ENCODE measurements at regions not wholly inside any gene's neighbourhood (a gene's known extent, or its start where the extent isn't known, plus 50 kb on each side); places are given as distances from the start of the nearest gene placed in this dataset.

DNA sequence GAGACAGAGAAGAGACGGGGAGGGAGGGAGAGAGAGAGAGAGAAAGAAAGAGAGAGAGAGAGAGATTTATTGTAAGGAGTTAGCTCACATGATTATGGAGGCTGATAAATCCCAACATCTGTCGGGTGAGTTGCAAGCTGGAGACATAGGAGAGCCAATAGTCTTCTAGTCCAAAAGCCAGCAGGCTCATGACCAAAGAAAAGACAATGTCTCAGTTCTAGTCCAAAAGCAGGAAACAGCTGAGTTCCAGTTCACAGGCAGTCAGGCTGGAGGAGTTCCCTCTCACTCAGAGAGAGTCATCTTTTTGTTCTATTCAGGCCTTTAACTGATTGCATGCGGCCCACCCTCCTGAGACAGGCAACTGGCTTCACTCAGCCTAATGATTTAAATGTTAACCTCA is 416.6 kb downstream of the PREX1 start:
- no peaks in the 10 kb centered on the region for H3K36me3 ChIP-seq (ENCODE audit: control insufficient read depth in 1 of 2, insufficient read depth in 2 of 2, low read length in 2 of 2)
- H3K9ac ChIP-seq (ENCODE audit: low read depth in 1 of 2, low read length in 2 of 2): no peak overlapping the region
- no peaks in the 10 kb centered on the region for H3K9me3 ChIP-seq (ENCODE audit: control insufficient read depth in 1 of 2, low read length in 2 of 2)
- no peak overlapping the region for H3K4me3 ChIP-seq (ENCODE audit: low read depth in 1 of 2, low read length in 2 of 2)
- H3K27ac ChIP-seq (ENCODE audit: low read depth, low read length): no peak overlapping the region
- no peaks in the 10 kb centered on the region for H3K4me1 ChIP-seq (ENCODE audit: control insufficient read depth in 1 of 2, insufficient read depth in 2 of 2, low read length in 2 of 2)
- peaks cover 0 to 3% of the 10 kb centered on the region in 2 donors for H3K27me3 ChIP-seq (ENCODE audit: control insufficient read depth in 1 of 2, insufficient read depth in 2 of 2, low read length in 2 of 2)

GRCh38 chr20:48409055-48409615 is 418.7 kb downstream of the PREX1 start:
- Histone ChIP-seq H3K27me3 (ENCODE audit: control insufficient read depth in 1 of 2, insufficient read depth in 2 of 2, low read length in 2 of 2) (peaks cover 0 to 3% of the 10 kb centered on the region in 2 donors), H3K4me1 (ENCODE audit: control insufficient read depth in 1 of 2, insufficient read depth in 2 of 2, low read length in 2 of 2) (no peaks in the 10 kb centered on the region), H3K36me3 (ENCODE audit: control insufficient read depth in 1 of 2, insufficient read depth in 2 of 2, low read length in 2 of 2) (no peaks in the 10 kb centered on the region), H3K27ac (ENCODE audit: low read depth, low read length) (no peak overlapping the region), H3K9me3 (ENCODE audit: control insufficient read depth in 1 of 2, low read length in 2 of 2) (no peaks in the 10 kb centered on the region), H3K9ac (ENCODE audit: low read depth in 1 of 2, low read length in 2 of 2) (no peak overlapping the region), H3K4me3 (ENCODE audit: low read depth in 1 of 2, low read length in 2 of 2) (no peak overlapping the region)

GRCh38 chr20:48407710-48408109 is 420.1 kb downstream of the PREX1 start:
- H3K9ac ChIP-seq (ENCODE audit: low read depth in 1 of 2, low read length in 2 of 2): no peak overlapping the region

DNA sequence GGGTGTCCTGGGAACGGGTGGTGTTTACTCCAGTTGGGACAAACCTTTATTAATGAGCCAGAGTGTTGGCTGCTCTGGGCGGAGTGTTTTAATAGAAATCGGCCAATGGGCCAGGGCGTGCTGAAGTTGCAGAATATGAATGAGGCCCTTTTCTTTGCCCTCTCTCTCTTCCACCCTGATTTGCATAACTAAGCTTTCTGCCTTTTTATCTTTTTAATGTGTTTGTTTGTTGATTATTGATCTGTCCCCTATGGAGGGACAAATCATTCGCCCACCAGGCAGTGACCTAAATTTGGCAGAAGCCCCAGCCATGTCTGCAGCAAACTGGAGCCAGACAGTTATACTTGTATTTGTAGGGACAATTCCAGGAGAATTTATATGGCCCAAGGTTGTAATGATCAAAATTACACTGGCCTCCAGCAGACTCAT is 420.9 kb downstream of the PREX1 start:
- no peaks in the 10 kb centered on the region for H3K4me1 ChIP-seq (ENCODE audit: control insufficient read depth in 1 of 2, insufficient read depth in 2 of 2, low read length in 2 of 2)
- no peak overlapping the region for H3K27ac ChIP-seq (ENCODE audit: low read depth, low read length)
- peaks cover 0 to 2% of the 10 kb centered on the region in 2 donors for H3K27me3 ChIP-seq (ENCODE audit: control insufficient read depth in 1 of 2, insufficient read depth in 2 of 2, low read length in 2 of 2)
- H3K4me3 ChIP-seq (ENCODE audit: low read depth in 1 of 2, low read length in 2 of 2): no peak overlapping the region
- no peaks in the 10 kb centered on the region for H3K36me3 ChIP-seq (ENCODE audit: control insufficient read depth in 1 of 2, insufficient read depth in 2 of 2, low read length in 2 of 2)
- H3K9ac ChIP-seq (ENCODE audit: low read depth in 1 of 2, low read length in 2 of 2): no peak overlapping the region
- no peaks in the 10 kb centered on the region for H3K9me3 ChIP-seq (ENCODE audit: control insufficient read depth in 1 of 2, low read length in 2 of 2)

More at GRCh38 chr20:48407710-48408109, 420.1 kb downstream of the PREX1 start:
- Histone ChIP-seq H3K36me3 (ENCODE audit: control insufficient read depth in 1 of 2, insufficient read depth in 2 of 2, low read length in 2 of 2) (no peaks in the 10 kb centered on the region), H3K27ac (ENCODE audit: low read depth, low read length) (no peak overlapping the region), H3K4me1 (ENCODE audit: control insufficient read depth in 1 of 2, insufficient read depth in 2 of 2, low read length in 2 of 2) (no peaks in the 10 kb centered on the region), H3K4me3 (ENCODE audit: low read depth in 1 of 2, low read length in 2 of 2) (no peak overlapping the region), H3K27me3 (ENCODE audit: control insufficient read depth in 1 of 2, insufficient read depth in 2 of 2, low read length in 2 of 2) (peaks cover 0 to 3% of the 10 kb centered on the region in 2 donors), H3K9me3 (ENCODE audit: control insufficient read depth in 1 of 2, low read length in 2 of 2) (no peaks in the 10 kb centered on the region)

DNA sequence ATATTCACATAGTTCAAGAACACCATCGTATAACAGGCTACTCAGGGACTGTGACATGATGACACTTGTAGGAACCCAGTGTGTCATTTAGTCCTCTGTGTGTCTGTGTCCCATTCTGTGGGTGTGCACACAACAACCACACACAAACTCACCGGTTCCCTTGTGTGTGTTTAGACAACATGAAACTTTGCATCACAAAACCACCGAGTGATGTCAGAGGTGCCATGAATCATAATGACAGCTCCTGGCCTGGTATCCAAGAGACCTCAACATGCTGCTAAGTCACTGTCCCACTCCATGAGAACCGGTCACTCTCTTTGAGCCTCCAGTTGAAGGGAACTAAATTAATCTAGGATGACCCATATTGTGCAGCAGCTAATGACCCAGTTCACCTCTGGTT is 421.3 kb downstream of the PREX1 start:
- no peak overlapping the region for H3K4me3 ChIP-seq (ENCODE audit: low read depth in 1 of 2, low read length in 2 of 2)
- no peaks in the 10 kb centered on the region for H3K36me3 ChIP-seq (ENCODE audit: control insufficient read depth in 1 of 2, insufficient read depth in 2 of 2, low read length in 2 of 2)
- no peak overlapping the region for H3K27ac ChIP-seq (ENCODE audit: low read depth, low read length)
- no peaks in the 10 kb centered on the region for H3K9me3 ChIP-seq (ENCODE audit: control insufficient read depth in 1 of 2, low read length in 2 of 2)
- no peaks in the 10 kb centered on the region for H3K27me3 ChIP-seq (ENCODE audit: control insufficient read depth in 1 of 2, insufficient read depth in 2 of 2, low read length in 2 of 2)
- H3K4me1 ChIP-seq (ENCODE audit: control insufficient read depth in 1 of 2, insufficient read depth in 2 of 2, low read length in 2 of 2): no peaks in the 10 kb centered on the region
- H3K9ac ChIP-seq (ENCODE audit: low read depth in 1 of 2, low read length in 2 of 2): no peak overlapping the region

GRCh38 chr20:48405909-48406308 is 421.9 kb downstream of the PREX1 start:
- Histone ChIP-seq H3K4me3 (ENCODE audit: low read depth in 1 of 2, low read length in 2 of 2) (no peak overlapping the region), H3K27me3 (ENCODE audit: control insufficient read depth in 1 of 2, insufficient read depth in 2 of 2, low read length in 2 of 2) (no peaks in the 10 kb centered on the region), H3K36me3 (ENCODE audit: control insufficient read depth in 1 of 2, insufficient read depth in 2 of 2, low read length in 2 of 2) (no peaks in the 10 kb centered on the region), H3K9me3 (ENCODE audit: control insufficient read depth in 1 of 2, low read length in 2 of 2) (no peaks in the 10 kb centered on the region), H3K9ac (ENCODE audit: low read depth in 1 of 2, low read length in 2 of 2) (no peak overlapping the region), H3K27ac (ENCODE audit: low read depth, low read length) (no peak overlapping the region), H3K4me1 (ENCODE audit: control insufficient read depth in 1 of 2, insufficient read depth in 2 of 2, low read length in 2 of 2) (no peaks in the 10 kb centered on the region)

GRCh38 chr20:48404598-48404997 is 423.2 kb downstream of the PREX1 start:
- no peaks in the 10 kb centered on the region for H3K4me1 ChIP-seq (ENCODE audit: control insufficient read depth in 1 of 2, insufficient read depth in 2 of 2, low read length in 2 of 2)
- no peak overlapping the region for H3K4me3 ChIP-seq (ENCODE audit: low read depth in 1 of 2, low read length in 2 of 2)
- no peak overlapping the region for H3K27ac ChIP-seq (ENCODE audit: low read depth, low read length)
- no peaks in the 10 kb centered on the region for H3K27me3 ChIP-seq (ENCODE audit: control insufficient read depth in 1 of 2, insufficient read depth in 2 of 2, low read length in 2 of 2)
- no peak overlapping the region for H3K9ac ChIP-seq (ENCODE audit: low read depth in 1 of 2, low read length in 2 of 2)
- H3K36me3 ChIP-seq (ENCODE audit: control insufficient read depth in 1 of 2, insufficient read depth in 2 of 2, low read length in 2 of 2): no peaks in the 10 kb centered on the region
- no peaks in the 10 kb centered on the region for H3K9me3 ChIP-seq (ENCODE audit: control insufficient read depth in 1 of 2, low read length in 2 of 2)

DNA sequence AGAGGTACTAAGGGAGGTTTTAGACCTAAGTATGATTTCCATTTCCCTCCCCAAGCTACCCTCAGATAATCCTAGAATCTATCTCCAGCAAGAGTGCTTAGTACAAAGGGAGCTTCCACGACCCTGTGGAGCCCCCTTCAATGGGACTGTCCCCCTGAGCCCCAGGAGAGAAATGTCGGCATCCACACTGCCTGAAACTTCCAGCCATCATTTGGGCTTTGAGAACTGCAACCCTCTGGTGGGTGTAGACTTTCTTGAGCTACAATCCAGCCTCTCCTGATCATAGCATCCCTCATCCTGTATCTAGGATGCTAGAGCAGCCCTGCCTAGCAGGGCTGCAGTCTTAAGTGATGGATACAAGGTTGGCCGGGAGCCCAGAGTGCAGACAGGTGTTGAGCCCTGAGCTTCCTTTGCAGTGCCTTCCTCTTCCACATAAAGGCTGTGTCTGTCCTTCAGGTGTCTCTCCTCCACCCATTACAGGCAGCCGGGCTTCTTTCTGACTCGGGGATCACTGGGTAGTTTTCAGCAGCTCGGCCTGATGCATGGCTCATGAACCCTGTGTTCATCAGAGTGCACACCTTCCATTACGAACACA is 424.5 kb downstream of the PREX1 start:
- Histone ChIP-seq H3K9me3 (ENCODE audit: control insufficient read depth in 1 of 2, low read length in 2 of 2) (no peaks in the 10 kb centered on the region), H3K36me3 (ENCODE audit: control insufficient read depth in 1 of 2, insufficient read depth in 2 of 2, low read length in 2 of 2) (no peaks in the 10 kb centered on the region), H3K4me1 (ENCODE audit: control insufficient read depth in 1 of 2, insufficient read depth in 2 of 2, low read length in 2 of 2) (no peaks in the 10 kb centered on the region), H3K27ac (ENCODE audit: low read depth, low read length) (no peak overlapping the region), H3K4me3 (ENCODE audit: low read depth in 1 of 2, low read length in 2 of 2) (no peak overlapping the region), H3K9ac (ENCODE audit: low read depth in 1 of 2, low read length in 2 of 2) (no peak overlapping the region), H3K27me3 (ENCODE audit: control insufficient read depth in 1 of 2, insufficient read depth in 2 of 2, low read length in 2 of 2) (no peaks in the 10 kb centered on the region)

- Histone ChIP-seq H3K36me3 (ENCODE audit: control insufficient read depth in 1 of 2, insufficient read depth in 2 of 2, low read length in 2 of 2) (no peaks in the 10 kb centered on the region), H3K4me1 (ENCODE audit: control insufficient read depth in 1 of 2, insufficient read depth in 2 of 2, low read length in 2 of 2) (no peaks in the 10 kb centered on the region), H3K4me3 (ENCODE audit: low read depth in 1 of 2, low read length in 2 of 2) (no peak overlapping the region), H3K27ac (ENCODE audit: low read depth, low read length) (no peak overlapping the region), H3K9me3 (ENCODE audit: control insufficient read depth in 1 of 2, low read length in 2 of 2) (no peaks in the 10 kb centered on the region), H3K27me3 (ENCODE audit: control insufficient read depth in 1 of 2, insufficient read depth in 2 of 2, low read length in 2 of 2) (no peaks in the 10 kb centered on the region), H3K9ac (ENCODE audit: low read depth in 1 of 2, low read length in 2 of 2) (no peak overlapping the region)
Observed at GRCh38 chr20:48401359-48401758, 426.4 kb downstream of the PREX1 start.

DNA sequence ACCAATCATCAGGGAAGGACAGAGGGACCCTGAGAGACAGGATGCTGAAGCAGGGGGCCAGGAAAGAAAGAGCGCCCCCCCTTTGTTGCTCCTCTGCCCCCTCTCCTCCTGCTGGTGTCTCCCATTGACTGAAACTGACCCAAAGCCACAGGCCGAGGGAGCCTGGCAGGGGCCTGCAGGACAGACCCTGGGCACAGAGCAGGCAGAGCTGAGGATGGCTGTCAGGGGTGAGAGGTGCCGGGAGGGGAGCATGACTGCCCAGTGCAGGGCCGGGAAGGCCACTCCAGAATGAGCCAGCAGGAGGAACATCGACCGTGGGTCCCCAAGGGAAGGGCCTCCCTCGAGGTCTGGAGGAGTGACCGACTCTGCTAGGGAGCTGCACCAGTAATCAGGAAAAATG is 427.8 kb downstream of the PREX1 start:
- Histone ChIP-seq H3K9me3 (ENCODE audit: control insufficient read depth in 1 of 2, low read length in 2 of 2) (no peaks in the 10 kb centered on the region), H3K36me3 (ENCODE audit: control insufficient read depth in 1 of 2, insufficient read depth in 2 of 2, low read length in 2 of 2) (no peaks in the 10 kb centered on the region), H3K4me3 (ENCODE audit: low read depth in 1 of 2, low read length in 2 of 2) (no peak overlapping the region), H3K4me1 (ENCODE audit: control insufficient read depth in 1 of 2, insufficient read depth in 2 of 2, low read length in 2 of 2) (no peaks in the 10 kb centered on the region), H3K9ac (ENCODE audit: low read depth in 1 of 2, low read length in 2 of 2) (no peak overlapping the region), H3K27me3 (ENCODE audit: control insufficient read depth in 1 of 2, insufficient read depth in 2 of 2, low read length in 2 of 2) (no peaks in the 10 kb centered on the region), H3K27ac (ENCODE audit: low read depth, low read length) (no peak overlapping the region)
